SH-SY5Y (cell line): ENCODE measurements at regions not wholly inside any gene's neighbourhood (a gene's known extent, or its start where the extent isn't known, plus 50 kb on each side); places are given as distances from the start of the nearest gene placed in this dataset.

Experiments used
- GATA2 ChIP-seq: IDR thresholded peaks from 2 replicates; pipeline ENCODE4 v1.6.1; 2011; ENCODE audit warnings: mild to moderate bottlenecking, low read depth, low read length
- GATA3 ChIP-seq: IDR thresholded peaks from 2 replicates; pipeline ENCODE4 v1.6.1; 2011; ENCODE audit warnings: low read depth, mild to moderate bottlenecking, low read length, moderate library complexity

DNA sequence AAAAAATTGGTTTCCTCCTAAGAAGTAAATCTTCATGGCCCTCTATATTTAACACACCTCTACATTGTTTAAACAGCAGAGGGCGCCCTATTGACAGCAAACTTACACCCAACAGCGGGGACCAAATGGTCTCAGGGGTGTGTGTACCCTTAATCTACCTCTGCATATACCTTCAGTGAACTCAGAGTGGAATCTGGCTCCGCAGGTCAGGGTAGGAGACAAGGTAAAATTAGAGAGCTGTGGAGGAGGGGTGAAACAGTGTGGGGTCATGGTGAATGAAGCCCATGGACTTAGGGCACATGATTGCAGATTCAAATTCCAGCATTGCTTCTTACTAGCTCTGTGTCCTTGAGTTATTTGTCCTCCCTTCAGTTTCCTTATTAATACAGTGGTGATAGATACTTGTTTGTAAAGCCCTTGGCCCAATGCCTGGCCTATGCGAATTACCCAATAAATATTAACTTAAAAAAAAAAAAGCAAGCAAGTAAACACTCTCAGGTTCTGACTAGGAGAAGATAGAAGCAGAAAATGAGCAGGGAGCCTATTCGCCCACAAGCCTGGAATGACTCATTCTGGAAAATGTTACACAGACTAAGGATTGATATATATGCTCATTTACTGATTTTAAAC is 122.9 kb downstream of the CAVIN4 start:
- TF ChIP-seq GATA2 (no peak), GATA3 (no peak)
